Occipital lobe (tissue), 1 donor: ENCODE measurements at regions not wholly inside any gene's neighbourhood (a gene's known extent, or its start where the extent isn't known, plus 50 kb on each side); places are given as distances from the start of the nearest gene placed in this dataset.

Experiments used
- DNase-seq: peaks from one replicate; lab custom pipeline; 2025; lab: John Stamatoyannopoulos, UW

GRCh38 chr11:115784796-115785521, 280.7 kb upstream of the CADM1 start:
- no peak for DNase-seq

GRCh38 chr11:115780646-115781362, 276.6 kb upstream of the CADM1 start:
- no peak for DNase-seq

DNA sequence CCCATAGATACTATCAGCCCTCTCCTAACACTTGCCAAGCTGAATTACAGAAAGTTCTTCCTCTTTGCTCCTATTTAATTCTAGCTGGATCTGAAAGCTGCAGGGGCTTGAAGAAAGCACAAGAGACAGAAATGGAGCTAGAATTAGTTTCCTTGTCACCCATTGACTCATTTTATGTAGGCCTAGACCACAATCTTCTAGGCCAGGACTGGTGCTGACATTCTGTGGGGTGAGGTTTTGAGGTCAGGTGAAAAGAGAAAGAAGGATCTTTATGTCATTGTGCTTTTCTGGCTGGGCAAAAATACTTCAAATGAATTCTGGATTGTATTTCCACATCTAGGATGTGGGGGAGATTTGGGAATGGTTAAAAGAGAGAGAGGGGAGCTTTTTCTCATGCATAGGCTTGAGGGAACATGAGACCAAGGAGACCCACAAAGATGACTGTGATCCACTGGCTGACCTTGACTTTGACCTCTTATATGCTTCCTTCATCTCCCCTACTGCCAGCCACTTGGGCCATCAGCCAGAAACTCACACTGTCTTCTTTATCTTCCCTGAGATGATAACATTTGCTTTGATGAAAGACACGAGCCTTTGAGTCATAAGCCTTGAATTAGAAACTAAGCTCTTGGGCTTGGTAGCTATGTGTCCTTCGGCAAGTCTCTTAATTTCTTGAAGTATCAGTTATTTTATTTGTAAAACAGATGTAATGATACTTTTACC, 274.9 kb upstream of the CADM1 start:
- DNase-seq: no peak

- no peak for DNase-seq
Observed at GRCh38 chr11:115776916-115777315, 272.7 kb upstream of the CADM1 start.

- DNase-seq: no peak
Observed at GRCh38 chr11:115775846-115776245, 271.6 kb upstream of the CADM1 start.

DNA sequence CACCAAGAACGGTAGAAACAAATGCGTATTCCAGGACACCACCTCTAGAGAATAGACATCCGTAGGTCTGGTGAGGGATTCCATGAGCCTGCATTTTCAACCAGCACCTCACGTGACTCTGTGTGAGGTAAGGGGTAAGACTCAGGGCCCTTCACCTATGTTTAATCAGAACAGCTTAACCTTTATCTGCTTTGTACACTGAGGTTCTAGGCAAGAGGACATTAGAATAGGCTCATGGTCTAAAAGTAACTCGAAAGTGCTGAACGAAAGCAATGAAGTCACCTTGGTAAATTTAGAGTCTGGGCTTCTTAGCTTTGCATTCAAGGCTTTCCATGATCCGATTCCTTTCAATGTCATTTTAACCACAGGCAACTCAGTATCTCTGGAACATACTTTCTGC, 270.5 kb upstream of the CADM1 start:
- no peak for DNase-seq

- DNase-seq: no peak
Observed at GRCh38 chr11:115769891-115770290, 265.7 kb upstream of the CADM1 start.

DNA sequence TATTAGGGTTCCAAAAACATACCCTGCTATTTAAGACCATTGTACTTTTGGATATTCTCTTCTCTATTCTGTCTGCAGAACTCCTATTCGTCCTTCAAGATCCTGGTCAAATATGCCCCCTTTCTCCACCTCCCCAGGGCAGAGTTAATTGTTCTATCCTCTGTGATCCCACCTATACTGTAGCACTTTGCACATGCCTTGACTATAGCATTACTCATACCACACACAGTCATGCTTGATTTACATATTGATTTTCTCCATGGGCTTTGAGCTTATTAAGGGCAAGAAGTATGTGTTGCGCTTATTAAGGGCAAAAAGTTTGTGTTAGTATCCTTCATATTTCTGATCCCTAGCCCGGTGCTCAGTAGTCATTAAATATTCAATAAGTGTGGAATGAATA, 263.7 kb upstream of the CADM1 start:
- no peak for DNase-seq

- no peak for DNase-seq
Observed at GRCh38 chr11:115767047-115767802, 263.0 kb upstream of the CADM1 start.

- DNase-seq: no peak
Observed at GRCh38 chr11:115766561-115766960, 262.3 kb upstream of the CADM1 start.

DNA sequence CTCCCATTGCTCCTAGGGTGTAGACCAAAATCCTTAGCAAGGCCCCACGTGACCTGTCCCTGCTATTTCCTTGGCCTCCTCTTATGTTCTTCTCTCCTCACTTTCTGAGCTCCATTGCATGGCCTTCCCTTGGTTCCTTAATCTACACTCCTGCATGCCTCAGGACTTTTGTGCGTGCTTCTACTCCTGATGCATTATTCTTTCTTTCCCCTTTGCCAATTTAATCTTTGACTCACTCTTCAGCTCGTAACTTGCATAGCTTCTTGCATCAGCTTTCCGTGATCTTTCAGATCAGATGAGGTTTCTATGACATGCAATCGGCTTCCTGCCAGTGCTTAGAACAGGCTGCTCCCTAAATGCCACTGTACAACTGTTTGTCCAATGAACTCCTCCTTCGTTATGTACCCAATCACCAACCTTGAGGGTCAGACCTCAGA, 261.6 kb upstream of the CADM1 start:
- DNase-seq: no peak

DNA sequence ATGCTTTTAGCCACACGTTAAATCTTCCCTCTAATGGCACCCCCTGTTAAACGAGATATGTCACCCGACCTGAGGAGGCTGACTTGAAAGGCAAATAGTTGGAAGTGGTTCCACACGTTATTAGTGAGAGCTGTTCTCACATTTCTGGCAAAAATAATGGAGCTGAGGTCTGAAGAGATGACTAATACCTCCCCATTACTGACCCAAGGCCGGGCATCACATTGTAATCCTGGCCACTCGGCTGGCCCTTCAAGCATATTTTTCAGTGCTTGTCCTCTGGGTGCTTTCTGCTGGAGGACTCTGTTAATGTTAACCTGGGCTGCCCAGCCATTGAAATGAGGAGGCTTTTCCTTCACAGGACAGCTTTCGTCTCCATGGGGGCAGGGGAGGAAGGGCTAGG, 260.0 kb upstream of the CADM1 start:
- no peak for DNase-seq

- no peak for DNase-seq
Observed at GRCh38 chr11:115761817-115762216, 257.6 kb upstream of the CADM1 start.

DNA sequence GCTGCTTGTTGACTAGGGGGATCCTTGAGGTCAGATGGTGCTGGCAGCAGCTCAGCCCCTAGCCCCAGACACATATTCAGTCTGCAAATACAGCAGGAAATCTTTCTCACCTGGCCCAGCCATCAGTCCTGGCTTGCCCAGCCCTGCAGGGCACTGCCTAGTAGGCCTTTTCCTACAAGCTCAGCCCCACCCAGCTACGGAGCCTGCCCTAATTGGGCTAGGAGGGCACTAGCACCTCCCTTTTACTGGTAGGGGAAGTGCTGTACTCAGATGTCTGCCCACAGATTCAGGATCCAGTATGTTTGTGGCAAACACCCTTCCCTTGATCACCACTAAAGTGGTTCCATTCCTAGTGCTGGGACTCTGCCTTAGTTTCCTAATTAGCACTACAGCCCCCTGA, 257.1 kb upstream of the CADM1 start:
- no peak for DNase-seq

DNA sequence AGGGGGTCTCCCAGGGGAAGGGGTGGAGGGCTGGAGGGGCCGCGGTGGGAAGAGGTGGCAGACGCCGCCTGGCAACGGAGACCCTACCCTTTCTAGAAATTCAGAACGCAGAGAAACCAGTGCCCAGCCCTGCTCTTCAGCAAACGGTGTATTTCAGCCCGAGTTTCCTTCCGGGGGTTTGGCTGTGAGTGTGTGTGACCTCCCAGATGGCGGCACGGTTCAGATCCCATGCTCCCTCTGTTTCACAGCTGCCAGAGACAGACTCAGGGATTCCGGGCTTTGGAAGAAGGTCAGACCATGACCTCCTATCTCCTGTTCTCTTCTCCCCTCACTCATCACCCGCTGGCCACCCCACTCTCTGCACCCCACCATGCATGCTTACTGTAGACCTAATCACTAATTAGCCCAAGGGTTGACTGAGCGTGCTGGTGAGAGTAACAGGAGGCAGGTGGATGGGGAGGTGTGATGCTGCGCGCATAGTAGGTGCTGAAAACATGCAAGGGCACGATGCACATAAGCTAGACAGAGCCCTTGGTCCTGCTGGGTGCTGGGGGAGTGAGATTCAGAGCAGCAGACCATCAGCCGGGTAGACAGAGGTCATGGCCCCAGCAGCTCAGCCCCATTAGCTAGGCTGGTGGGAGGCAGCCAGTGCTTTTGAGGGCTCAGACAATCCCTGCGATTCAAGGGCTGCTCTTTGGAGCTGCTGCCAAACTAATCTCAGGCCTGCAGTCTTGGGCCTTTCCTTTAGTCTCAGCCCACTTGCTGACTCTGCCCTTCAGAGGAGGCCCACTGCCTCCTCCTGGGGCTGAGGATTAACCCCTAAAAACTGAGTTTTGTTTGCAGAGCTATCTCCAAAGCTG, 256.5 kb upstream of the CADM1 start:
- DNase-seq: no peak

GRCh38 chr11:115759622-115760460, 255.6 kb upstream of the CADM1 start:
- DNase-seq: peak; percentile 15

- DNase-seq: no peak
Observed at GRCh38 chr11:115758011-115758410, 253.8 kb upstream of the CADM1 start.

- no peak for DNase-seq
Observed at GRCh38 chr11:115751243-115752015, 247.2 kb upstream of the CADM1 start.
